ENCODE measurements at regions not wholly inside any gene's neighbourhood (a gene's known extent, or its start where the extent isn't known, plus 50 kb on each side); places are given as distances from the start of the nearest gene placed in this dataset.
A peak's percentile ranks its signal among the peaks of the same experiment; 100 is the strongest.

GRCh38 chr3:159482241-159482993, 506.2 kb upstream of the IL12A start:
- no peak overlapping the region for H3K4me3 Mint-ChIP-seq
- TF ChIP-seq CTCF (conservative IDR thresholded peaks at IDR 0.05): no peak
- WGBS, 2 experiments (ENCODE audit: insufficient coverage in 1 of 2, insufficient read length in 1 of 2): 72 to 85% methylated on average over 1 to 3 of the region's 3 CpGs
- H3K4me1 Mint-ChIP-seq: peaks cover 12% of the 10 kb centered on the region
- H3K4me1 ChIP-seq (ENCODE audit: control insufficient read depth, insufficient read depth, low read length): no peaks in the 10 kb centered on the region
- DNase-seq: peak; percentile 53
- peaks cover 15% of the 10 kb centered on the region for H3K9me3 Mint-ChIP-seq
- no peak overlapping the region for H3K27ac Mint-ChIP-seq
- H3K36me3 Mint-ChIP-seq (ENCODE audit: low read depth): peaks cover 2% of the 10 kb centered on the region
- H3K4me3 ChIP-seq (ENCODE audit: low read length): no peak overlapping the region
- peaks cover 7% of the 10 kb centered on the region for H3K9me3 ChIP-seq (ENCODE audit: control insufficient read depth, low read length)
- H3K9ac ChIP-seq (ENCODE audit: extremely low read depth, low read length, poor library complexity, severe bottlenecking): no peak overlapping the region
- no peaks in the 10 kb centered on the region for H3K36me3 ChIP-seq (ENCODE audit: control insufficient read depth, insufficient read depth, low read length)
- no peaks in the 10 kb centered on the region for H3K27me3 Mint-ChIP-seq (ENCODE audit: insufficient read depth)
- no peaks in the 10 kb centered on the region for H3K27me3 ChIP-seq (ENCODE audit: control insufficient read depth, insufficient read depth, low read length, poor library complexity, severe bottlenecking)
- H3K27ac ChIP-seq (ENCODE audit: low read depth, low read length): no peak overlapping the region

- H3K27ac Mint-ChIP-seq: no peak overlapping the region
- H3K9ac ChIP-seq (ENCODE audit: extremely low read depth, low read length, poor library complexity, severe bottlenecking): no peak overlapping the region
- no peaks in the 10 kb centered on the region for H3K4me1 ChIP-seq (ENCODE audit: control insufficient read depth, insufficient read depth, low read length)
- H3K36me3 ChIP-seq (ENCODE audit: control insufficient read depth, insufficient read depth, low read length): no peaks in the 10 kb centered on the region
- H3K27ac ChIP-seq (ENCODE audit: low read depth, low read length): no peak overlapping the region
- DNase-seq: no peak
- WGBS, 2 experiments (ENCODE audit: insufficient coverage in 1 of 2, insufficient read length in 1 of 2): 82 to 87% methylated on average over 4 to 5 of the region's 5 CpGs
- H3K4me3 ChIP-seq (ENCODE audit: low read length): no peak overlapping the region
- H3K36me3 Mint-ChIP-seq (ENCODE audit: low read depth): peaks cover 2% of the 10 kb centered on the region
- peaks cover 12% of the 10 kb centered on the region for H3K4me1 Mint-ChIP-seq
- H3K9me3 ChIP-seq (ENCODE audit: control insufficient read depth, low read length): peaks cover 7% of the 10 kb centered on the region
- H3K9me3 Mint-ChIP-seq: peaks cover 14% of the 10 kb centered on the region
- no peaks in the 10 kb centered on the region for H3K27me3 ChIP-seq (ENCODE audit: control insufficient read depth, insufficient read depth, low read length, poor library complexity, severe bottlenecking)
- no peak overlapping the region for H3K4me3 Mint-ChIP-seq
- no peak for TF ChIP-seq CTCF (conservative IDR thresholded peaks at IDR 0.05)
- no peaks in the 10 kb centered on the region for H3K27me3 Mint-ChIP-seq (ENCODE audit: insufficient read depth)
These were observed 505.7 kb upstream of the IL12A start for GRCh38 chr3:159482994-159483367.

- no peak overlapping the region for H3K27ac Mint-ChIP-seq
- H3K4me3 ChIP-seq (ENCODE audit: low read length): no peak overlapping the region
- 76 to 82% methylated on average over 2 of the region's 2 CpGs for WGBS, 2 experiments (ENCODE audit: insufficient coverage in 1 of 2, insufficient read length in 1 of 2)
- peaks cover 7% of the 10 kb centered on the region for H3K9me3 ChIP-seq (ENCODE audit: control insufficient read depth, low read length)
- peaks cover 2% of the 10 kb centered on the region for H3K36me3 Mint-ChIP-seq (ENCODE audit: low read depth)
- no peaks in the 10 kb centered on the region for H3K36me3 ChIP-seq (ENCODE audit: control insufficient read depth, insufficient read depth, low read length)
- no peaks in the 10 kb centered on the region for H3K4me1 ChIP-seq (ENCODE audit: control insufficient read depth, insufficient read depth, low read length)
- peaks cover 26% of the 10 kb centered on the region for H3K9me3 Mint-ChIP-seq
- H3K27ac ChIP-seq (ENCODE audit: low read depth, low read length): no peak overlapping the region
- H3K4me3 Mint-ChIP-seq: no peak overlapping the region
- peak; percentile 79 for DNase-seq
- H3K27me3 ChIP-seq (ENCODE audit: control insufficient read depth, insufficient read depth, low read length, poor library complexity, severe bottlenecking): no peaks in the 10 kb centered on the region
- no peaks in the 10 kb centered on the region for H3K27me3 Mint-ChIP-seq (ENCODE audit: insufficient read depth)
- TF ChIP-seq CTCF (conservative IDR thresholded peaks at IDR 0.05): peak; percentile 63
- H3K9ac ChIP-seq (ENCODE audit: extremely low read depth, low read length, poor library complexity, severe bottlenecking): no peak overlapping the region
- peaks cover 12% of the 10 kb centered on the region for H3K4me1 Mint-ChIP-seq
These were observed 502.1 kb upstream of the IL12A start for GRCh38 chr3:159486580-159486979.

Measured in endodermal cell (in vitro differentiated cells).